ENCODE measurements at regions not wholly inside any gene's neighbourhood (a gene's known extent, or its start where the extent isn't known, plus 50 kb on each side); places are given as distances from the start of the nearest gene placed in this dataset.
"Not testable (repeated sequence)": the region's sequence is repeated elsewhere in the genome, so short reads cannot be mapped to it uniquely, and the experiment has no call there.

GRCh38 chr3:27044931-27045481 lies 324.2 kb downstream of the NEK10 start:
- no peak for TF ChIP-seq CTCF (conservative IDR thresholded peaks at IDR 0.05)
- H3K27ac ChIP-seq: no peak overlapping the region

- peak overlapping the region; percentile 55 for H3K27ac ChIP-seq
- TF ChIP-seq CTCF (conservative IDR thresholded peaks at IDR 0.05): no peak
Measured at GRCh38 chr3:27046351-27046750, 322.8 kb downstream of the NEK10 start.

- no peak overlapping the region for H3K27ac ChIP-seq
- TF ChIP-seq CTCF (conservative IDR thresholded peaks at IDR 0.05): no peak
Measured at GRCh38 chr3:27049792-27050191, 319.4 kb downstream of the NEK10 start.

- H3K27ac ChIP-seq: not testable (repeated sequence)
Measured at GRCh38 chr3:27051527-27051926, 317.7 kb downstream of the NEK10 start.

- H3K27ac ChIP-seq: no peak overlapping the region
- TF ChIP-seq CTCF (conservative IDR thresholded peaks at IDR 0.05): no peak
Measured at GRCh38 chr3:27056326-27056725, 312.9 kb downstream of the NEK10 start.

- no peak for TF ChIP-seq CTCF (conservative IDR thresholded peaks at IDR 0.05)
- H3K27ac ChIP-seq: no peak overlapping the region
Measured at GRCh38 chr3:27059489-27059888, 309.7 kb downstream of the NEK10 start.
